Epithelial cell of proximal tubule (primary cell): ENCODE measurements at regions not wholly inside any gene's neighbourhood (a gene's known extent, or its start where the extent isn't known, plus 50 kb on each side); places are given as distances from the start of the nearest gene placed in this dataset.

Experiments
- DNase-seq: peaks from one replicate; pipeline ENCODE4 v3.0.0-alpha.2; 2011; ENCODE audit warnings: low read depth
- H3K4me3 ChIP-seq: 2 replicates; pipeline ENCODE4 v1.5.1; 2011; ENCODE audit warnings: low read depth, mild to moderate bottlenecking, low read length
- TF ChIP-seq, protein P1 (sequence below): conservative IDR thresholded peaks from 2 replicates; pipeline ENCODE4 v1.5.1; 2012; ENCODE audit warnings: low read depth, mild to moderate bottlenecking, low read length

DNA sequence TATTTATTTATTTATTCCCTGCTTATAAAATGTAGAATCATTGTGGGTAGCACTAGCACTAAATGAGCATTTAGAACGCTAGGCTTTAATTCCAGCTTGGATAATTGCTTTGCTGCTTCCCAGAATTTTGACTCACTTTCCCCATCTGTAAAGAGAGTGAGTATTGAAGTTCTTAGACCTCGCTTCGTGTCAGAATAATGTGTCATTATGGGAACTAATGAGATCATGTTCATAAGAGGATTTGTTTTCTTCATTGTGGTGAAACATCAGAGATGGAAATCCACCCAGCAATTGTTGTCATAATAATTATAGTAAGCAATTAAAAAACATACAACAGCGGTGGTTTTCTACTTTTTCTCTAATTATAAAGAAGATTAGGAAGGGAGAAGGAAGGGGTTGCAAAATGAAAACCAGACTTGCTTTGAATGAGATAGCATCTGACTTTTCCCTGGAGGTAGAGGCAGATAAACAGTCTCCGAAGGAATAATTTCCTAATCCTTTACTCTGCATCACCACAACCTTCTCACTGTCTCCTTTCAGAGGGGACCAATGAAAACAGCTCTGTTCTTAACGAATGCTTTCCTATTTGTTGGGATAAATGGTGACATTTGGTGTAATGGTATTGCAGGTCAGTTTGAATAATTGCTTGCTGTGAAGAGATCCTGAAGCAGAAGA, 86.8 kb upstream of the ARHGAP5 start:
- DNase-seq, result no peak
- TF ChIP-seq, protein P1, sequence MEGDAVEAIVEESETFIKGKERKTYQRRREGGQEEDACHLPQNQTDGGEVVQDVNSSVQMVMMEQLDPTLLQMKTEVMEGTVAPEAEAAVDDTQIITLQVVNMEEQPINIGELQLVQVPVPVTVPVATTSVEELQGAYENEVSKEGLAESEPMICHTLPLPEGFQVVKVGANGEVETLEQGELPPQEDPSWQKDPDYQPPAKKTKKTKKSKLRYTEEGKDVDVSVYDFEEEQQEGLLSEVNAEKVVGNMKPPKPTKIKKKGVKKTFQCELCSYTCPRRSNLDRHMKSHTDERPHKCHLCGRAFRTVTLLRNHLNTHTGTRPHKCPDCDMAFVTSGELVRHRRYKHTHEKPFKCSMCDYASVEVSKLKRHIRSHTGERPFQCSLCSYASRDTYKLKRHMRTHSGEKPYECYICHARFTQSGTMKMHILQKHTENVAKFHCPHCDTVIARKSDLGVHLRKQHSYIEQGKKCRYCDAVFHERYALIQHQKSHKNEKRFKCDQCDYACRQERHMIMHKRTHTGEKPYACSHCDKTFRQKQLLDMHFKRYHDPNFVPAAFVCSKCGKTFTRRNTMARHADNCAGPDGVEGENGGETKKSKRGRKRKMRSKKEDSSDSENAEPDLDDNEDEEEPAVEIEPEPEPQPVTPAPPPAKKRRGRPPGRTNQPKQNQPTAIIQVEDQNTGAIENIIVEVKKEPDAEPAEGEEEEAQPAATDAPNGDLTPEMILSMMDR, result no peak
- no peak overlapping the region for H3K4me3 ChIP-seq

DNA sequence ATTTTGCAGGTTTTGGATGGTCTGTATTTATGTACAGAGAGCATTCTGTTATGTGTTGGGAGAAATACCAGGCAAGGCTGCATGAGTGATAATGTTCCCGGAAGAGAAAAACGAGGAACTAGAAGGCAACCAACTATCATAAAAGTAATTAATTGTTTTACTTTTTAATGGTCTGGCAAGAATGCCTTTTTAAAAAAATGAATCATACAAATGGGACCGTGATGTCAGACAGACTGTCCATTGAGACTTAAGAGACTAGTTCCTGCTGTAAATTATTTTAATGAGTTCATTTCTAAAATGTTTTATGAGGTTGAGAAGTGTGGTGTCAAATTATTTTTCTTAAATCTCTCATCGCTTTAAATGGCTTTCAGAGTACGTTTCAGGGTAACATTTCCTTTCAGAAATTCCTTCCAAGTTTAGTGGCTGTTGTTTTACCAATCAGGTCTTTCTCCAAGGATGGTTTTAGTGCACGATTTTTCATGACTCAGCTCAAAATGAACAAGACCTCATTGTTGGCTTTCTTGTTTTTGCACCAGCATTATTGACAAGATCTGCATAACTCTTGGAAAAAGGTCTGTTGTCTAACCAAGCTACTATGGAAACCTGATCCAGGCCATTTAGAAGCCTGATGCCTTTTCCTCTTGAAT, 86.1 kb upstream of the ARHGAP5 start:
- TF ChIP-seq, protein P1, result no peak
- no peak for DNase-seq
- H3K4me3 ChIP-seq, result no peak overlapping the region

DNA sequence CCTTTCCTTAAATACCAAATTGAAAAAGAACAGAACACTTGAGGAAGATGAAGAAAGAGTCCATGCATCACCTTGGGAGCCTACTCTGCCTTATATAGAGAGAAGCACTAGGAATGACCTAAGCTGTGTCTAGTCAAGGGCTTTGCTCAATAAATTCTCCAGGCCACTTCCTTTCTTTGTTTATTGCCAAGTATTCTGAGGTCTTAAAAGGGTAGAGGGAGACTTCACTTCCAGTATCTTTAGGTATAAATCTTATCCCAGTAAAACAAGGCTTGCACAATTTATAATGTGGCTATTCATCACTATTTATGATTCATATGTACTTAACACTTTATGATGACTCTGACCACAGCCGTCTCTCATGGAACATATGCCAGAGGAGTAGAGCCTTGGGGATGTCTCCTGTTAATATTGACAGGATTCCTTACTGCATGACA, 85.1 kb upstream of the ARHGAP5 start:
- no peak overlapping the region for H3K4me3 ChIP-seq
- no peak for DNase-seq
- TF ChIP-seq, protein P1, result no peak

DNA sequence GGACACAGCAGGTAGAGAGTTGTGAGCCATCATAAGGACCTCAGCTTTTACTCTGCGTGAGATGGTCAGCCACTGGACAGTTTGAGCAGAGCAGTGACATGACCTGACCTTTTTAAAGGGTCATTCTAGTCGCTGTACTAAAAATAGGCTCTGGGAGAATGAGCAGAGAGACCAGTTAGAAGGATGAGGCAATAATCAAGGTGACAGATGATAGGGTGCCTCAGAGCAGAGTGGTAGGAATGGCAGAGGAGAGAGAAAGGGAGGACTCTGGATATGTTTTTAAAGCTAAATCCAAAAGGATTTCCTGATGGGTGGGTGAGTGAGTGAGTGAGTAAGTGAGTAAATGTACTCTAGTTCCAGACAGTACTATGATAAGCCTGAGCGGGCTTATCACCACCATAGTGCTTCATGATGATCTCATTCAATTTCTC, 83.6 kb upstream of the ARHGAP5 start:
- DNase-seq, result no peak
- TF ChIP-seq, protein P1, result no peak
- no peak overlapping the region for H3K4me3 ChIP-seq

DNA sequence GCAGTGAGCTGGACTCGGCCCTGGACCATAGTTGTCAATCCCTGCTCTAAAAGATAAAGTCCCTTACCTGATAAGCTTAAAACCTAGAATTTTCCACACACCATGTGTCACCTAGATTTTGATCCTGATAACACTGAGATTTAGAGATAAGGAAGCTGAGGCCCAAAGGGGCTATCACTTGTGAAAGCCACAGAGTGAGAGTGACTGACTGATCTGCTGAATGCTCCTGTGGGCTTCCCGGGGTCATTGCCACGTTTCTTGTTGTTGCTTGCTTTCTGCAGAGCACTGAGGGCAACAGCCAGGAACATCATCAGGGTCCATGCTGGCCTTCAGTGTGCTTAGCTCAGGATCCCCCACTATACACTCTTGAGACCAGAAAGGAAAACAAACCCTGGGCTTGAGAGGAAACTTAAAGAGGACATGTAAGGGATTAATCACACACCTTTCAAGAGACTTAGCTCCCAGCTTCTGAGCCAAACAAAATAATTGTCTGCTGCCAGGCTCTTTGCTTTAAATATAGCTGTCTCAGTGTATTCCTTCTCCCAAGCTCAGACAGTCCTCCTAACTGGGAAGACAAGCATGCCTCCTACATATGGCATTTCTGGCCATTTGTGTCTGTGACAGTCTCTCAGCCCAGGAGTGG, 82.6 kb upstream of the ARHGAP5 start:
- TF ChIP-seq, protein P1, result no peak
- no peak for DNase-seq
- no peak overlapping the region for H3K4me3 ChIP-seq

DNA sequence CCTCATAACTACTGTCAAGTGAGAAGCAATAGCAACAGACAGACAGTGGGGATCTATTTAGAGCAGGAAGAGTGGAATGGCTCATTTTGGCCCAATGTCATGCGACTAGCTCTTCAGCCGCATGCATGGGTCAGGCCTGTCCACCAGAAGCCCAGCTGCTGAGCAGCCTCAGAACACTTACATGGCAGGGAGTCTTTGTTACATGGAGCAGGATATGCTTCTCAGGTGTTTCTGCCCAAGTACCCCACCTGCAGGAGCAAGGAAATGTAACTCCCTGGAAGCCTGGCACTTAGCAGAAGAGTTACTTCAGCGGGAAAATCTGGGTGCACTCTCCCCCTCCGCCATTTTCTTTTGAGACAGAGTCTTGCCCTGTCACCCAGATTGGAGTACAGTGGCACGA, 73.5 kb upstream of the ARHGAP5 start:
- TF ChIP-seq, protein P1, result no peak
- no peak for DNase-seq
- H3K4me3 ChIP-seq, result no peak overlapping the region
